Gastroesophageal sphincter (tissue), 3 donors: ENCODE measurements at regions not wholly inside any gene's neighbourhood (a gene's known extent, or its start where the extent isn't known, plus 50 kb on each side); places are given as distances from the start of the nearest gene placed in this dataset.

ENCODE experiments used
- CTCF ChIP-seq, 4 experiments: fragments of 200-600 bp in 2 of 4; fragments of 450-650 bp in 2 of 4; sonication (generic) in 1 of 4; IDR thresholded peaks; one replicate each; pipeline ENCODE4 v1.5.1; 2017 to 2019; ENCODE audit warnings: antibody characterized with exemption in 4 of 4, mild to moderate bottlenecking in 2 of 4, moderate library complexity in 2 of 4
- POLR2A ChIP-seq, 2 donors: fragments of 450-650 bp; IDR thresholded peaks; one replicate each; pipeline ENCODE4 v1.6.1; 2017; ENCODE audit warnings: antibody characterized with exemption in 2 of 2, mild to moderate bottlenecking in 2 of 2, moderate library complexity in 1 of 2
- POLR2AphosphoS5 ChIP-seq: sonication (generic); formaldehyde crosslinking; IDR thresholded peaks from one replicate; pipeline ENCODE4 v1.6.1; 2017; ENCODE audit warnings: antibody characterized with exemption

GRCh38 chr3:187831125-187832051 lies 86.1 kb upstream of the BCL6 start:
- TF ChIP-seq CTCF (IDR thresholded peaks at IDR 0.05): no peak
- no peak for TF ChIP-seq POLR2A (IDR thresholded peaks at IDR 0.05)
- no peak for TF ChIP-seq POLR2AphosphoS5
